Fibroblast of mammary gland (primary cell): ENCODE measurements at regions not wholly inside any gene's neighbourhood (a gene's known extent, or its start where the extent isn't known, plus 50 kb on each side); places are given as distances from the start of the nearest gene placed in this dataset.
"Not testable (repeated sequence)": the region's sequence is repeated elsewhere in the genome, so short reads cannot be mapped to it uniquely, and the experiment has no call there.

Experiments
- DNase-seq: peaks from one replicate; pipeline ENCODE4 v3.0.0-alpha.2; 2010; ENCODE audit warnings: low read depth
- H3K4me3 ChIP-seq: 2 replicates; pipeline ENCODE4 v1.5.1; 2011; ENCODE audit warnings: low read depth, mild to moderate bottlenecking, low read length, moderate library complexity; ENCODE audit not compliant: control insufficient read depth
- CTCF ChIP-seq: conservative IDR thresholded peaks from 2 replicates; pipeline ENCODE4 v1.5.1; 2011; ENCODE audit warnings: low read depth, low read length, inconsistent platforms; ENCODE audit not compliant: control insufficient read depth, insufficient read depth

DNA sequence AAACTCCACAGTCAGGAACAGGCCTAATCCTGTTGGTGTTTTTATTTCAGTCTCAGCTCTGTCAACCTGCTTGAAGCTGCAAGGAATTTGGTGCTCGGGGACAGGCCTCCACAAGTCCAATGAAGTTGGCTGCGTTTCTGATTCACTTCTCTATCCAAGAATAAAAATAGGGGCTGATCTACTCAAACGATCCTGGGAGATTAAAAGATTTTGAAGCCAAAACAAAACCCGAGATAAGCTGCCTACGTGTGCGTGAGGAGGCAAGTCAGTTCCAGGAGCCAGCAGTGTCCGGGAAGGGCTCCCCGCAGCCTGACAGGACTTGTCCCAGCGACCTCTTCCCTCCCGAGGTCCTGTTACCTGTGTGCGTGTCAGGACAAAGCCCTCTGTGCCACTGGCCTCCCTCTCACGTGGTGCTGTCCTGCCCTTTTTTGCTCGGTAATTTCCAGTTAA lies 98.0 kb downstream of the ETS2 start:
- no peak for TF ChIP-seq CTCF
- no peak overlapping the region for H3K4me3 ChIP-seq
- no peak for DNase-seq

GRCh38 chr21:38902608-38903445 lies 97.1 kb downstream of the ETS2 start:
- TF ChIP-seq CTCF: no peak
- H3K4me3 ChIP-seq: no peak overlapping the region
- DNase-seq: no peak

GRCh38 chr21:38900499-38900898 lies 94.8 kb downstream of the ETS2 start:
- DNase-seq: no peak
- TF ChIP-seq CTCF: no peak
- H3K4me3 ChIP-seq: no peak overlapping the region

DNA sequence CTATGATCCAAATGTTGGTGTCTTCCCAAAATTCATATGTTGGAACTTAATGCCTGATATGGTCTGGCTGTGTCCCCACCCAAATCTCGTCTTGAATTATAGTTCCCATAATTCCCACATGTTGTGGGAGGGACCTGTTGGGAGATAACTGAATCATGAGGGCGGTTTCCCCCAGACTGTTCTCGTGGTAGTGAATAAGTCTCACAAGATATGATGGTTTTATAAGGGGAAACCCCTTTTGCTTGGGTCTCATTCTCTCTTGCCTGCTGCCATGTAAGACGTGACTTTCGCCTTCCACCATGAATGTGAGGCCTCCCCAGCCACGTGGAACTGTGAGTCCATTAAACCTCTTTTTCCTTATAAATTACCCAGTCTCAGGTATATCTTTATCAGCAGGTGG lies 94.3 kb downstream of the ETS2 start:
- H3K4me3 ChIP-seq, DNase-seq: not testable (repeated sequence)

DNA sequence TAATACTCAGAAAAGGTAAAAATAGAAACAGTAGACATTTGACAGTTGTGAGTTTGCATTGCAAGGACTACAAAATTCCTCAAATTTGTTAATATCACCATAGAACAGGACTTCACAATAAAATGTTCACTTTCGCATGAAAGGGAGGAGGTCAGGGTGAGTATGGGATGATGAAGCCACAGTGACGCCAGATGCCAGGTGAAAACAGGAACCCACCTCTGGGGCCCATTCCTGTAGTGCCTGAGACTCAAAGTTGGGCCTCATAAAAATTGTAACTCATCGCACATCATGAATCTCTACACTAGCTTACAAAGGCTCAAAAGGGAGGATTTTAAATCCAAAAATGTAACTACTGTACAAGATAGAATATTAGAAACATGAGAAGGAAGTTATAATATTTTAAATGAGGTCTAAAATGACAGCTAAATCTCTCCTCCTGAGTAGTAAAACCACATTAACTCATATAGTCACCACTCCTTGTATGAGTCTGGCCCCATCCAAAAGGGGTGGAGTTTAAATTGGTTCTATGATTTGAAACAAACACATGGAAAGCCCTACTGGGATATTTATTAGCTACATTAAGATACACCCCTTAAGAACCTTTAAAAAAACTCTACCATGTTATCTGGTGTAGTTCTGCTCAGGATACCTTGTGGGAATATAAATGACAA lies 93.7 kb downstream of the ETS2 start:
- H3K4me3 ChIP-seq: no peak overlapping the region
- DNase-seq: no peak
- no peak for TF ChIP-seq CTCF

DNA sequence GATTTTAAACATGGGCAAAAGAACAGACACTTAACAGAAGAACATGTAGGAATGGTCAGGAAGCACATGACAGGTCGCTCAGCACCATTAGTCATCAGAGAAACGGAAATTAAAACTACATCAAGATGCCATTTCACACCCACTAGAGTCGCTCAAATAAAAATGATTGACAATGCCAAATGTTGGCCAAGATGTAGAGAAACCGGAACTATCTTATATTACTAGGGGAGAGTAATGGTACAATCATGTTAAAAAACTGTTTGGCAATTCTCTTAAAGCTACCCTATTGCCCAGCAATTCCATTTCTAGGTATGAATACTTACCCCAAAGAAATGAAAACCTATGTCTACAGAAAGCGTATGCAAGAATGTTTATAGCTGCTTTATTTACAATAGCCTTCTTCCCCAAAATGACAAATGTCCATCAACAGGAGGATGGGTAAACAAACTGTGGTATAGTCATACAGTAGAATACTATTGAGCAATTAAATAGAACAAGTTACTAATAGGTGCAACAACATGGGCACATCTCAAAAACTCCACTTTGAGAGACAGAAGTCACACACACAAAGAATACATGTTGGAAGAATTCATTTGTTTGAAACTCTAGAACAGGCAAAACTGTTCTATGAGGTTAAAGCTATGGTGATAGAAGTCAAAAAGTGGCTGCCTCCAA lies 92.8 kb downstream of the ETS2 start:
- H3K4me3 ChIP-seq: no peak overlapping the region
- no peak for TF ChIP-seq CTCF
- DNase-seq: no peak
